ENCODE measurements at regions not wholly inside any gene's neighbourhood (a gene's known extent, or its start where the extent isn't known, plus 50 kb on each side); places are given as distances from the start of the nearest gene placed in this dataset.

DNA sequence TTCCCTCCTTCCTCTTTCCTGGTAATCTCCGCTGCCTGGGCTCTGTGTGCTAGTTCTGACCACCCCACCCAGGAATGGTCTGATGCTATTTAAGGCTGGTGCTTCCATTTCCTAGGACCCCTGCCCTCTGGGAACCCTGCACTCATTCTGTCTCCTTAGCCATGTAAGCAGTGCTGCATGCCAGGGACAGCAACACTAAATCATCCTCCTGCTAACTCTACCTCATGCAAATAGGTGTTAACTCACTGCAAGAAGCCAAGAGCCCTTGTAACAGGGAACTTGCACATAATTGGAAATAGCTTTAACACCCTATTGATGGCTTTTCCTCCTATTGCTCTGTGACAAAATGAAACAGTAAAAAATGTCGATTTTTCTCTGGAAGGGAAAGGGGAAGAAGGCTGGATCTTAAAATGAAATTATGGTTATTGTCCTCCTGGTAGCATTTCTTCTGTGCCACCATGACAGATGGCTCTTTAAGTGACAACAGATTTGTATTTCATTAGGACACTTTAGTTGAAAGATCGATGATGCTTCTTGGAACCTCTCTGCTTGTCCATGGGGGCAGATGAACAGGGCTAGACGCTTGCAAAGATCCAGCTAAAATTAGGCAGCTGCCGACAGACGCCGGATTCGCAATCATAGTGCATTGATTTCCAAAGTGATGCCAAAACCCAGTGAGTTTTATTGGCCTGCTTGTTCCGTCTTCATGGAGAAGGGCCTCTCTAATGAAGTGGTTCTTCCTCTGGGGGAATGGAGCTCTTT is 551.7 kb downstream of the MATN1 start:
- Mint-ChIP-seq H3K36me3 (ENCODE audit: low read depth) (no peaks in the 10 kb centered on the region), H3K27ac (no peak overlapping the region), H3K4me3 (no peak overlapping the region), H3K9me3 (peaks cover 3% of the 10 kb centered on the region), H3K27me3 (ENCODE audit: low read depth) (peaks cover 10% of the 10 kb centered on the region), H3K4me1 (no peaks in the 10 kb centered on the region)
- TF ChIP-seq, protein P1, sequence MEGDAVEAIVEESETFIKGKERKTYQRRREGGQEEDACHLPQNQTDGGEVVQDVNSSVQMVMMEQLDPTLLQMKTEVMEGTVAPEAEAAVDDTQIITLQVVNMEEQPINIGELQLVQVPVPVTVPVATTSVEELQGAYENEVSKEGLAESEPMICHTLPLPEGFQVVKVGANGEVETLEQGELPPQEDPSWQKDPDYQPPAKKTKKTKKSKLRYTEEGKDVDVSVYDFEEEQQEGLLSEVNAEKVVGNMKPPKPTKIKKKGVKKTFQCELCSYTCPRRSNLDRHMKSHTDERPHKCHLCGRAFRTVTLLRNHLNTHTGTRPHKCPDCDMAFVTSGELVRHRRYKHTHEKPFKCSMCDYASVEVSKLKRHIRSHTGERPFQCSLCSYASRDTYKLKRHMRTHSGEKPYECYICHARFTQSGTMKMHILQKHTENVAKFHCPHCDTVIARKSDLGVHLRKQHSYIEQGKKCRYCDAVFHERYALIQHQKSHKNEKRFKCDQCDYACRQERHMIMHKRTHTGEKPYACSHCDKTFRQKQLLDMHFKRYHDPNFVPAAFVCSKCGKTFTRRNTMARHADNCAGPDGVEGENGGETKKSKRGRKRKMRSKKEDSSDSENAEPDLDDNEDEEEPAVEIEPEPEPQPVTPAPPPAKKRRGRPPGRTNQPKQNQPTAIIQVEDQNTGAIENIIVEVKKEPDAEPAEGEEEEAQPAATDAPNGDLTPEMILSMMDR (IDR thresholded peaks at IDR 0.05; ENCODE audit: unreplicated experiment in 3 of 3) = no peak

DNA sequence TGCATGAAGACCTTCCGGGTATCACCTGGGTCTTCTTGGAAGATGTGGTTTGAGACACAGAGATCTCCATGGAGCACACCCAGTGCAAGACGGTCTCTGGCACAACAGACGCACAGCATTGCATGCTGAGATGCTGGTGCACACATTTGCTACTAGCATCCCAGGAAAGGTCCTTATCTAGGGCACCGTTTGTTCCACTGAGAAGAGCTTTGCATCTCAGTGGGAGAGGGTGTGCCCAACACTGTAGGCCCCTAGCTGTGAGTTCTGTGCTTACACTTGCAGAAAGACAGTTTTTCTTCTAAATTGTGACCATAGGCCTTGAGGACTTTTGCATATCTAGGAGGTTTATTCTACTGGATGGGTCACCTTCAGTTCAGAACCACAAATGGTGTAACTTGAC is 554.1 kb downstream of the MATN1 start:
- Mint-ChIP-seq H3K4me1 (peaks cover 6% of the 10 kb centered on the region), H3K36me3 (ENCODE audit: low read depth) (no peaks in the 10 kb centered on the region), H3K9me3 (peaks cover 3% of the 10 kb centered on the region), H3K27ac (no peak overlapping the region), H3K27me3 (ENCODE audit: low read depth) (peaks cover 18% of the 10 kb centered on the region), H3K4me3 (no peak overlapping the region)
- TF ChIP-seq, protein P1 (IDR thresholded peaks at IDR 0.05; ENCODE audit: unreplicated experiment in 3 of 3) = no peak

GRCh38 chr1:30166174-30166573 is 557.2 kb downstream of the MATN1 start:
- peaks cover 7% of the 10 kb centered on the region for H3K9me3 Mint-ChIP-seq
- TF ChIP-seq, protein P1 (IDR thresholded peaks at IDR 0.05; ENCODE audit: unreplicated experiment in 3 of 3) = no peak
- peak overlapping the region in 2 of 3 experiments; percentile 29 to 37 for H3K27ac Mint-ChIP-seq
- H3K4me3 Mint-ChIP-seq = no peak overlapping the region
- H3K36me3 Mint-ChIP-seq (ENCODE audit: low read depth) = no peaks in the 10 kb centered on the region
- H3K27me3 Mint-ChIP-seq (ENCODE audit: low read depth) = peaks cover 13% of the 10 kb centered on the region
- peaks cover 6% of the 10 kb centered on the region for H3K4me1 Mint-ChIP-seq

- Mint-ChIP-seq H3K27ac (no peak overlapping the region), H3K4me3 (no peak overlapping the region), H3K36me3 (ENCODE audit: low read depth) (no peaks in the 10 kb centered on the region), H3K9me3 (peaks cover 7% of the 10 kb centered on the region), H3K4me1 (peaks cover 6% of the 10 kb centered on the region), H3K27me3 (ENCODE audit: low read depth) (peaks cover 13% of the 10 kb centered on the region)
- TF ChIP-seq, protein P1 (IDR thresholded peaks at IDR 0.05; ENCODE audit: unreplicated experiment in 3 of 3) = no peak
These were observed 558.3 kb downstream of the MATN1 start for GRCh38 chr1:30165116-30165515.

GRCh38 chr1:30164693-30165092 is 558.7 kb downstream of the MATN1 start:
- Mint-ChIP-seq H3K27ac (no peak overlapping the region), H3K9me3 (peaks cover 7% of the 10 kb centered on the region), H3K36me3 (ENCODE audit: low read depth) (no peaks in the 10 kb centered on the region), H3K4me3 (no peak overlapping the region), H3K4me1 (peaks cover 6% of the 10 kb centered on the region), H3K27me3 (ENCODE audit: low read depth) (peaks cover 13% of the 10 kb centered on the region)
- TF ChIP-seq, protein P1 (IDR thresholded peaks at IDR 0.05; ENCODE audit: unreplicated experiment in 3 of 3) = no peak

- Mint-ChIP-seq H3K9me3 (peaks cover 4% of the 10 kb centered on the region), H3K36me3 (ENCODE audit: low read depth) (no peaks in the 10 kb centered on the region)
These were observed 560.8 kb downstream of the MATN1 start for GRCh38 chr1:30162565-30162964.

More at GRCh38 chr1:30162565-30162964, 560.8 kb downstream of the MATN1 start:
- TF ChIP-seq, protein P1 (IDR thresholded peaks at IDR 0.05; ENCODE audit: unreplicated experiment in 3 of 3) = no peak
- Mint-ChIP-seq H3K27me3 (ENCODE audit: low read depth) (peaks cover 13% of the 10 kb centered on the region), H3K4me1 (peaks cover 6% of the 10 kb centered on the region), H3K4me3 (no peak overlapping the region), H3K27ac (no peak overlapping the region)
